ENCODE measurements at regions not wholly inside any gene's neighbourhood (a gene's known extent, or its start where the extent isn't known, plus 50 kb on each side); places are given as distances from the start of the nearest gene placed in this dataset.

DNA sequence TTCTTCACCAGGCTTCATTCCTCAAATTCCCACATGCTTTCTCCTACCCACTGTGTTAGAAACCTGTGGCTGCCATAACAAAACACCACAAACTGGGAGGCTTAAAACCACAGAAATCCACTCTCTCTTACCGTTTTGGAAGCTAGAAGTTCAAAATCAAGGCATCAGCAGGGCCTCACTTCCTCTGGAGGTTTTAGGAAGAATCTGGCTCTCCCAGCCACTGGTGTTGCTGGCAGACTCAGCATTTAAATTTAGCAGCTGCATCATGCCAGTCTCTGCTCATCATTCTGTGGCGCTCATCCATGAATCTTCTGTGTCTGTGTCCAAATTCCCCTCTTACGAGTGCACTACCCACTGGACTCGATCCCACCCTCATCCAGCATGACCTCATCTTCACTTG is 248.5 kb downstream of the ZNF516 start:
- Mint-ChIP-seq H3K4me1 (ENCODE audit: low read depth) (no peaks in the 10 kb centered on the region), H3K4me3 (ENCODE audit: unreplicated experiment) (no peak overlapping the region), H3K36me3 (ENCODE audit: low read depth) (no peaks in the 10 kb centered on the region), H3K9me3 (ENCODE audit: low read depth) (peaks cover 10% of the 10 kb centered on the region), H3K27ac (ENCODE audit: unreplicated experiment) (no peak overlapping the region), H3K27me3 (ENCODE audit: low read depth) (peaks cover 11% of the 10 kb centered on the region)
- TF ChIP-seq, protein P1, sequence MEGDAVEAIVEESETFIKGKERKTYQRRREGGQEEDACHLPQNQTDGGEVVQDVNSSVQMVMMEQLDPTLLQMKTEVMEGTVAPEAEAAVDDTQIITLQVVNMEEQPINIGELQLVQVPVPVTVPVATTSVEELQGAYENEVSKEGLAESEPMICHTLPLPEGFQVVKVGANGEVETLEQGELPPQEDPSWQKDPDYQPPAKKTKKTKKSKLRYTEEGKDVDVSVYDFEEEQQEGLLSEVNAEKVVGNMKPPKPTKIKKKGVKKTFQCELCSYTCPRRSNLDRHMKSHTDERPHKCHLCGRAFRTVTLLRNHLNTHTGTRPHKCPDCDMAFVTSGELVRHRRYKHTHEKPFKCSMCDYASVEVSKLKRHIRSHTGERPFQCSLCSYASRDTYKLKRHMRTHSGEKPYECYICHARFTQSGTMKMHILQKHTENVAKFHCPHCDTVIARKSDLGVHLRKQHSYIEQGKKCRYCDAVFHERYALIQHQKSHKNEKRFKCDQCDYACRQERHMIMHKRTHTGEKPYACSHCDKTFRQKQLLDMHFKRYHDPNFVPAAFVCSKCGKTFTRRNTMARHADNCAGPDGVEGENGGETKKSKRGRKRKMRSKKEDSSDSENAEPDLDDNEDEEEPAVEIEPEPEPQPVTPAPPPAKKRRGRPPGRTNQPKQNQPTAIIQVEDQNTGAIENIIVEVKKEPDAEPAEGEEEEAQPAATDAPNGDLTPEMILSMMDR (IDR thresholded peaks at IDR 0.05): no peak
- DNase-seq (ENCODE audit: low spot score): no peak

DNA sequence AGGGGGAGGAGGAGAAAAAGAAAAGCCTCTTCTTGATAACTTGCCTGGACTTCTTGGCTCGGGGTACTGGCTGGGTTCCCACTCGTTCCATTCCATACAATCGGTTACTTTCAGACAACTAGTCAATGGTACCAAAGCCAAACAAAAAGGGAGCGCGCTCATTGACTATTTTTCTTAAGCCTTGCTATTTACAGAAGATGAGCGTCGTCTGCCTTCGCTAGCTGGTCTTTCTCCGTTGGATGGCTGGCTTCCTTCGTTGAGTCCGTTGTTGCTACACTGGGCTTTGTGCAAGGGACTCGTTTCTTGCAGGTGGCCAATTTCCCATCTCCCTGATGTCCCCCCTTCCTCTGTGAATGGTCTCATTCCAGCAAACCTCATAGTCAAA is 260.4 kb downstream of the ZNF516 start:
- peaks cover 25% of the 10 kb centered on the region for H3K9me3 Mint-ChIP-seq (ENCODE audit: low read depth)
- no peaks in the 10 kb centered on the region for H3K4me1 Mint-ChIP-seq (ENCODE audit: low read depth)
- H3K4me3 Mint-ChIP-seq (ENCODE audit: unreplicated experiment): no peak overlapping the region
- peaks cover 19% of the 10 kb centered on the region for H3K27me3 Mint-ChIP-seq (ENCODE audit: low read depth)
- TF ChIP-seq, protein P1 (IDR thresholded peaks at IDR 0.05): no peak
- peaks cover 3% of the 10 kb centered on the region for H3K36me3 Mint-ChIP-seq (ENCODE audit: low read depth)
- H3K27ac Mint-ChIP-seq (ENCODE audit: unreplicated experiment): no peak overlapping the region
- no peak for DNase-seq (ENCODE audit: low spot score)

DNA sequence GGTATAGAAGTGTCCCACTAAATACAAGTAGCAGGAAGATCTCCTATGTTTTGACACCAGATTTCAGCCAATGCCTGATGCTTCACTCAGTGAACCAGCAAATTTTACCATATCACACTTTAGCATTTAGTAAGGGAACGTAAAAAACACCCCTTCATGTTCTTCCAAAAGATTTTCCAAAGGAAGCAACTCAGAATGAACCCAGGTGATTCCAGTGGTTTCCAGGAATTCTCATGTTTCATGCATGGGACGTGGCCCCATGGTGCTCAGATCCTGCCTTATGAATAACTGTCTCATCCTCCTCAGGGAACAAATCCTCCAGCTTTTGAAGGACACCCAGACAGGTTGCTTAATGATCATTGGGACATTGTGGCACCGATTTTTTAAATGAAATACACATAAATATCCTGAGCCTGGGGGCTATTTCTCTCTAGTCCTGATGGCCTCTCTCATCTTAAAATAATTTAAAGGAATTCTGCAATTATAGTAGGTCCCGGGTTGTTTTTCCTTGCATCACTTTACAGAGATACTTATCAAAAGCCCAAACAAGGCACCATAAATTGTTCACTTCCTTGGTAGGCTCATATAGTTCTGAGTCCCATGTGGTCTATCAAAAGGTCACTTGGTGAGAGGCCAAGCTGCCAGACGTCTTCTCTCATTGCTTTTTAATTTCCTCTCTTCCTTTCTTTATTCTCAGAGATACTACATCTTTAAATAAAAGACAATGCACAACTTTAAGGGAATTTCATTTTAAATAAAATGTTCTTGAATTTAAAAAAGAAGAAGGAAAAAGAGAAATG is 261.0 kb downstream of the ZNF516 start:
- Mint-ChIP-seq H3K36me3 (ENCODE audit: low read depth) (peaks cover 3% of the 10 kb centered on the region), H3K27ac (ENCODE audit: unreplicated experiment) (no peak overlapping the region), H3K4me3 (ENCODE audit: unreplicated experiment) (no peak overlapping the region), H3K27me3 (ENCODE audit: low read depth) (peaks cover 19% of the 10 kb centered on the region), H3K9me3 (ENCODE audit: low read depth) (peaks cover 24% of the 10 kb centered on the region), H3K4me1 (ENCODE audit: low read depth) (no peaks in the 10 kb centered on the region)
- no peak for DNase-seq (ENCODE audit: low spot score)
- TF ChIP-seq, protein P1 (IDR thresholded peaks at IDR 0.05): no peak

DNA sequence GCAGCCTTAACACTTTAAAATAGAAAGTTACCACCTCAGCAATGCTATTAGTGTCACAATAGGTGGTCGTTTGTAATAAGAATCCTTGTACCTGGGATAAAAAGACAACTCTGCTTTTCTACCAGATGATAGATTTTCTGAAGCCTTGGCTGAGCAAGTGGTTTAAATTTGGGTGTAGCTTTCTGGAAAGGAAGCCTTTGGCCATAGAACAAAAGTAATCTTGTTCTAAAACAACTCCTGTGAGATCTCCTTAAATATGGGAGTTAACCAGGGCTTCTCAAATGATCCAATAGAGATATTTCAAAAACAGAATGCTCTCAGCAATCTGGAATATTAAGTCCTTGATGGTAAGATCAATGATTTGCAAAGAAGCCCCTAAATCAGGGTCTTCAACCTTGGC is 261.6 kb downstream of the ZNF516 start:
- H3K9me3 Mint-ChIP-seq (ENCODE audit: low read depth): peaks cover 20% of the 10 kb centered on the region
- H3K4me3 Mint-ChIP-seq (ENCODE audit: unreplicated experiment): no peak overlapping the region
- H3K4me1 Mint-ChIP-seq (ENCODE audit: low read depth): no peaks in the 10 kb centered on the region
- no peak for DNase-seq (ENCODE audit: low spot score)
- peaks cover 3% of the 10 kb centered on the region for H3K36me3 Mint-ChIP-seq (ENCODE audit: low read depth)
- no peak overlapping the region for H3K27ac Mint-ChIP-seq (ENCODE audit: unreplicated experiment)
- TF ChIP-seq, protein P1 (IDR thresholded peaks at IDR 0.05): no peak
- peaks cover 19% of the 10 kb centered on the region for H3K27me3 Mint-ChIP-seq (ENCODE audit: low read depth)

DNA sequence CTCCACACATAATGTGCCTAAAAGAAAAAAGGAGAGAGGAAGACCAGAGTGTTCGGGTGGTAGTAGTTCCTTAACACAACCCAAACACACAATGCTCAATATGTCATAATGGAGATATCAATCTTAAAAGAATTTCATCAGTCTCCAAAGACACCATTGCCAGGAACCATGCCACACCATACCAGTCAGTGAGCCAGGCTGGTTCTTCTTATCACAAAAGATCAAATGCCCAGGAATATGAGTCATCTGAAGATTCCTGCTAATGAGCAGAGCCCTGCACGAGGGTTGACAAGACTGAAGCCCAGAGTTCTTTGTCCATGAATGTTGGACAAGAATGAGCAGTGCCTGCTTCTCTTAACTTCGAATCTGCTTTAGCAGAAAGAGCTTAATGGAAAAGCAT is 262.3 kb downstream of the ZNF516 start:
- peaks cover 15% of the 10 kb centered on the region for H3K9me3 Mint-ChIP-seq (ENCODE audit: low read depth)
- no peak overlapping the region for H3K4me3 Mint-ChIP-seq (ENCODE audit: unreplicated experiment)
- no peaks in the 10 kb centered on the region for H3K4me1 Mint-ChIP-seq (ENCODE audit: low read depth)
- H3K27ac Mint-ChIP-seq (ENCODE audit: unreplicated experiment): no peak overlapping the region
- H3K27me3 Mint-ChIP-seq (ENCODE audit: low read depth): peaks cover 19% of the 10 kb centered on the region
- DNase-seq (ENCODE audit: low spot score): no peak
- peaks cover under 1% of the 10 kb centered on the region for H3K36me3 Mint-ChIP-seq (ENCODE audit: low read depth)
- TF ChIP-seq, protein P1 (IDR thresholded peaks at IDR 0.05): no peak
